ENCODE measurements at regions not wholly inside any gene's neighbourhood (a gene's known extent, or its start where the extent isn't known, plus 50 kb on each side); places are given as distances from the start of the nearest gene placed in this dataset.
A peak's percentile ranks its signal among the peaks of the same experiment; 100 is the strongest.
"Not testable (repeated sequence)": the region's sequence is repeated elsewhere in the genome, so short reads cannot be mapped to it uniquely, and the experiment has no call there.

DNA sequence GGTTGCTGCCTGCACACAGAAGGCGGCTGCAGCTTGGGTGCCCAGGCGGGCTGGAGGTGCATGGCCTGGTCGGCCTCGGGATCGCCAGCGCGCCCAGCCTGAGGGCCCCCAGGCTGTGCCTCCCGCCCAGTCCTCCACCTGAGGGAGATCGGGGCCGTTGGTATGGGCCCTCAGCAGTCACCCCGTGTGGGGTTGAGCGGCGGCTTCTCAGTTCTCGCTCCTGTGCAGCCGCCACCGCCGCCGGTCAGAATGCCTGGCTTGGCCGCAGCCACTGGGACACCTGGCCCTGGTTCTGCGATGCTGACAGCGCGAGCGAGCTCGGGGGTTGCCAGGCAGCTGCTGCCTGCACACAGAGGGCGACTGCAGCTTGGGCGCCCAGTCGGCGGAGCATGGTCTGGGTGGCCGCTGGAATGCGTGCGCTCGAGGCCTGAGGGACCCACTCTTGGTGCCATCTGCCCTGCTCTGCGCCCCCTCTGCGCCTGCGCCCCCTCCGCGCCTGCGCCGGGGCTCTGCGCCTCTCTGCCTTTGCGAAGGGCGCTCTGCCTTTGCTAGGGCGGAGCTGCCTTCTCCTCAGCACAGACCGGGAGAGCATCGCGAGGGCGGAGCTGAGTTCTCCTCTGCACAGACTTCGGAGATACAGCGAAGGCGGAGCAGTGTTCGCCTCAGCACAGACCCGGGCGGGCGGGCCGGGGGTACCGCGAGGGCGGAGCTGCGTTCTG lies 84.6 kb upstream of the ZNG1F start:
- peak; percentile 72 for DNase-seq (ENCODE audit: low spot score)

DNA sequence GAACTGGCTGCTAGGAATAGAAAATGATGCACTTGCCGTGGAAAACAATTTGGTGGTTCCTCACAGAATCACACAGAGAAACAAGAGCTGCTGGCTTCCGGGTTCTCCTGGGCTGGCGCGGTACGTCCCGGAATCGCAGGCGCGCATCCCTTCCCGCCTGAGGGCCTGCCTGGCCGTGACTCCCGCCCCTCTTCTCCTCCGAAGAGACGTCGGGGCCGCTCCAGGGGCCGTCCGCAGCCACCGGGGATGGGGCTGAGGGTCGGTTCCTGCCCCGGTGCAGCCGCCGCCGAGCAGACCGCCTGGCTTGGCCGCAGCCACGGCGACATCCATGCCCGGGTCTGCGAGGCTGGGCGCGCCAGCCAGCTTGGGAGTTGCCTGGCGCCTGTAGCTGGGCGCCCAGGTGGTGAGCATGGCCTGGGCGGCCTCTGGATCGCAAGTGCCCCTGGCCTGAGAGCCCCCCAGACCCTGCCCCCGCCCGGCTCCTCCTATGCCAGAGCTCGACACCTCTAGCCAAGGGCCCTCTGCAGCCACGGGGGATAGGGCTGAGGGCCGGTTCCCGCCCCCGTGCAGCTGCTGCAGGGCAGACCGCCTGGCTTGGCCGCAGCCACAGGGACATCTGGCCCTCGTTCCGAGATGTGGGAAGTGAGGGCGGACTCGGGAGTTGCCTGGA lies 83.9 kb upstream of the ZNG1F start:
- not testable (repeated sequence) for DNase-seq (ENCODE audit: low spot score)

DNA sequence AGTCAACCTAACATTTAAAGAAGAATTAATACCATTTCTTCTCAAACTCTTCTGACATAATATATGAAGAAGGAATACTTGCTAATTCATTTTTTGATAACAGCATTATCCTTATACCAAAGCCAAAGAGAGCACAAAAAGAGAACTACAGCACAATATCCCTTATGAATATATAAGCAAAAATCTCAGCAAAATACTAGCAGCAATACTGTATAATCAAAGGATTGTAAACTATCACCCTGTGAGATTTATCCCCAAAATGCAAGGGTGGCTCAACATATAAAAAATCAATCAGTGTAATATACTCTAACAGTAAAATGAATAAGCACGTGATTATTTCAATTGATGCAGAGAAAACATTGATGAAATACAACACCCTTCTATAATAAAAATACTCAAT lies 81.9 kb upstream of the ZNG1F start:
- not testable (repeated sequence) for DNase-seq (ENCODE audit: low spot score)

DNA sequence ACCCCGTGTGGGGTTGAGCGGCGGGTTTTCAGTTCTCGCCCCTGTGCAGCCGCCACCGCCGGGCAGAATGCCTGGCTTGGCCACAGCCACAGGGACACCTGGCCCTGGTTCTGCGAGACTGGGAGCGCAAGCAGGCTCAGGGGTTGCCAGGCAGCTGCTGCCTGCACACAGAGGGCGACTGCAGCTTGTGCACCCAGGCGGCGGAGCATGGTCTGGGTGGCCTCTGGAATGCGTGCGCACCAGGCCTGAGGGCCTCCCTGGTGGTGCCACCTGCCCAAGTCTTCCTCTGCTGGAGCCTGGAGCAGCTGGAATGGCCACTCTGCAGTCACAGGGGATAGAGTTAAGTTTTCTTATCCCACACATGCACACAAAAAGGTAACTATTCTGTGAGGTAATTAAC lies 80.4 kb upstream of the ZNG1F start:
- DNase-seq (ENCODE audit: low spot score) = not testable (repeated sequence)

DNA sequence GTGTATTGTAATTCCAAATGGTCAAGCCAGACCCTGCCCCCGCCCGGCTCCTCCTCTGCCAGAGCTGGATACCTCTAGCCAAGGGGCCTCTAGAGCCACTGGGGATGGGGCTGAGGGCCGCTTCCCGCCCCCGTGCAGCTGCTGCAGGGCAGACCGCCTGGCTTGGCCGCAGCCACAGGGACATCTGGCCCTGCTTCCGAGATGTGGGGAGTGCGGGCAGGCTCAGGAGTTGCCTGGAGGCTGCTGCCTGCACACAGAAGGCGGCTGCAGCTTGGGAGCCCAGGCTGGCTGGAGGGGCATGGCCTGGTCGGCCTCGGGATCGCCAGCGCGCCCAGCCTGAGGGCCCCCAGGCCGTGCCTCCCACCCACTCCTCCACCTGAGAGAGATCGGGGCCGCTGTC lies 79.9 kb upstream of the ZNG1F start:
- DNase-seq (ENCODE audit: low spot score) = not testable (repeated sequence)

DNA sequence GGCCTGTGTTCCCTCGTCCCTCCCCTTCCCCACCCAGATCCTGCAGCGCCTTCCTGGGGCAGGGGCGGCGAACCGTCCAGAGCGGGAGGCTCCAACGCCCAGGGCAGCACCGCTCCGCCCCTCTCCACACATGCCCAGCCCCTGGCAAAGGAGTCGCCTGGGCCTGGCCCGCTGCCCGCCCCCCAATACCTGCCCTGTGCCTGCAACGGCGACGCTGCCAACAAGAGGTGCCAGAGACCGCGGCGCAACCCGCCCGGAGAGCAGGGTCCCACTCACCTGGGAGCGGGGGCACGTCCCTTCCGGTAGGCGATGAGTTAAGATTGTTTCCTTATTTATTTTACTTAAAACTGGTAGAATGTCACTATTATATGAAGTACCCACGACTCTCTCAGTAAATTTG lies 77.5 kb upstream of the ZNG1F start:
- DNase-seq (ENCODE audit: low spot score) = not testable (repeated sequence)

DNA sequence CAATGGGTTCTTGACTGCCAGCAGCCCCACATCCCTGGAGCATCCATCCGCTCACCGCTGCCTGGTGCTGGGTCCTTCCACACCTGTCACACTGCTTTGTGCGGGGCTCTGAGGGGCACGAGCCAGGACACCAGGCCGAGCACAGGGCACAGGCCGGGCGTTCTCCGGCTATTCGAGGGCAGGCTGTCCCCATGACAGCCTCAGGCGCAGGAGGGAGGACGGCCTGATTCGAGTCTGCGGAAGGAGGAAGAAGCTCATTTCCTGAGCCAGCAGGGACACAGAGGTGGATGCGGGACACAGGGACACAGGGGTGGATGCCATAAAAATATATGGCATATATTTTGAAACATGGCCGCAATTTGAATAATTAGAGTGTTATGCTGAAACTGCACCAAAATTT lies 76.9 kb upstream of the ZNG1F start:
- DNase-seq (ENCODE audit: low spot score) = not testable (repeated sequence)

DNA sequence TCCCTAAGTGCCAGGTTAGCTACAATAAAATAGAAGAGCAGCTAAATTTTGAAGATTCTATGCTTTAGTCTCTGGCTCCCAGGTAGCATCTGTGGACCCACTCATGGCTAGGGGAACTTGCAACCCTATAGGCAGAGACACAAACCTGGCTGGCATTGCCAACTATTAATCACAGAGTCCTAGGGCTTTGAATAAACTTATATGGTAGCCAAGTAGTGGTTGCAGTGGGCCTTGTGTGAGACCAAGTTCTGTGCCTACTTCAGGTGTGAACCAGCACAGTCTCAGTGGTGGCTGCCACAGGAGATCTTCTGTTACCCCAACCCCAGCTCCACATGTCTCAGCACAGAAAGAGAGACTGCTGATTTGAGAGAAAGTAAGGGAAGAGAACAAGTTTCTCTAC lies 62.9 kb upstream of the ZNG1F start:
- DNase-seq (ENCODE audit: low spot score) = not testable (repeated sequence)

DNA sequence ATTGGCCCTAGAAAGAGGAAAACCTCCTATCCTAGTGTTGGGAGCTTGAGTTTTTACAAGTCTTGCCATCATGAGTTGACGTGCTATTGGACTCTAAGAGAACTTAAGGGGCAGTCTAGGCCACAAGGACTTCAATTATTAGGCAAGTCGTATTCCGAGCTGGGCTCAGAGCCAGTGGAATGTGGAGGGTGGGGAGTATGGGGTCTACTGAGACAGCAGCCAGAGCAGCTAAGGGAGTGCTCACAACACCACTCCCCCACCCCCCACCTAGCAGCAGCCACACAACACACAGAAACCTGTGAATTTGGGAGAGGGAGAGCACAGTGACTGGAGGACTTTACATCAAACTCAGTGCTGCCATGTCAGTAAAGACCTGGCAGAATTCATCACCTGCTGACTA lies 62.0 kb upstream of the ZNG1F start:
- not testable (repeated sequence) for DNase-seq (ENCODE audit: low spot score)

DNA sequence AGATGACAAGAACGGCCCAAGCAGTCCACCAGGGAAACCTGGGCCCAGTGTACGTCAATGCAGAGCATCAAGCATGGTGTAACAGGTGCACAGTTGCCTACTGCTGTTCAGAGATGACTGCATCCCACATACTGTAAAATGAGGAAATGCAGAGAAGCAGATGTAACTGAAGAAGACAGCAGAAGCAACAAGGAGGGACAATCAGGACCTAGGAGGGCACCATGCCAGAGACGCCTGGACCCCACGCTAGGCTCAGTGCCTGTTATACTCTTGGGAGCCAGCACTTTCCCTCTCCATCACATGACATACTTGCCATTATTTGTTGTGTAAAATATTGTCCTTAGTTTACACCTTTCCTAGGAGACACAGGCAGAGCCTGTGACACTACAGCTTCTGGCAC lies 57.6 kb upstream of the ZNG1F start:
- DNase-seq (ENCODE audit: low spot score) = not testable (repeated sequence)
